GM06990 (cell line): ENCODE measurements at regions not wholly inside any gene's neighbourhood (a gene's known extent, or its start where the extent isn't known, plus 50 kb on each side); places are given as distances from the start of the nearest gene placed in this dataset.
"Not testable (repeated sequence)": the region's sequence is repeated elsewhere in the genome, so short reads cannot be mapped to it uniquely, and the experiment has no call there.

Experiments
- DNase-seq: peaks from one replicate; pipeline ENCODE4 v3.0.0-alpha.2; 2011; ENCODE audit not compliant: insufficient read length; ENCODE audit errors: extremely low read depth
- H3K27me3 ChIP-seq: replicated peaks from 2 replicates; pipeline ENCODE4 v1.6.0; 2011; ENCODE audit warnings: low read length; ENCODE audit not compliant: control insufficient read depth, insufficient read depth
- H3K36me3 ChIP-seq: 2 replicates; pipeline ENCODE4 v1.5.1; 2011; ENCODE audit warnings: low read length; ENCODE audit not compliant: control insufficient read depth, insufficient read depth
- H3K4me3 ChIP-seq: replicated peaks from 2 replicates; pipeline ENCODE4 v1.5.1; 2011; ENCODE audit warnings: low read depth, mild to moderate bottlenecking, control low read depth, low read length
- TF ChIP-seq, protein P1 (sequence below): IDR thresholded peaks from 2 replicates; pipeline ENCODE4 v1.5.1; 2011; ENCODE audit warnings: low read length, control low read depth, mild to moderate bottlenecking, inconsistent platforms; ENCODE audit not compliant: insufficient read depth, poor library complexity, severe bottlenecking

DNA sequence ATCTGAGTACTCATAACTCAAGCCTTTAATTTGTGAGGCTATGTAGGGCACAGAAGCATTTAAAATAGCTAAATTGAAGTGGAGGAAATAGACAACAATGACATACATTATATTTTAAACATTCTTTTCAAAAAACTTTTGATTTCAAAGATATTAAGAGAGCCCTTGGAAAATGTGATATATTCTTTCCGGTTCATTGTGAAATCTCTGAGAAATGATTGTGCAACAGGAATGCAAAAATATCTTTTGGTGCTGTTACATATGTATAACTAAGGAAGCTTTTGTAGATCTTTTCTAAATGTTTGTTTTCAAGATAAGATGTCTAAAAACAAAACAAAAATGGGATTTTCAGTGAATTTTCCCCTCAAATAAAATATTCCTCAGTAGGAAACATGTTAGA is 185.2 kb downstream of the LEPR start:
- Histone ChIP-seq H3K4me3 (no peak overlapping the region), H3K36me3 (no peaks in the 10 kb centered on the region), H3K27me3 (no peaks in the 10 kb centered on the region)
- TF ChIP-seq, protein P1, sequence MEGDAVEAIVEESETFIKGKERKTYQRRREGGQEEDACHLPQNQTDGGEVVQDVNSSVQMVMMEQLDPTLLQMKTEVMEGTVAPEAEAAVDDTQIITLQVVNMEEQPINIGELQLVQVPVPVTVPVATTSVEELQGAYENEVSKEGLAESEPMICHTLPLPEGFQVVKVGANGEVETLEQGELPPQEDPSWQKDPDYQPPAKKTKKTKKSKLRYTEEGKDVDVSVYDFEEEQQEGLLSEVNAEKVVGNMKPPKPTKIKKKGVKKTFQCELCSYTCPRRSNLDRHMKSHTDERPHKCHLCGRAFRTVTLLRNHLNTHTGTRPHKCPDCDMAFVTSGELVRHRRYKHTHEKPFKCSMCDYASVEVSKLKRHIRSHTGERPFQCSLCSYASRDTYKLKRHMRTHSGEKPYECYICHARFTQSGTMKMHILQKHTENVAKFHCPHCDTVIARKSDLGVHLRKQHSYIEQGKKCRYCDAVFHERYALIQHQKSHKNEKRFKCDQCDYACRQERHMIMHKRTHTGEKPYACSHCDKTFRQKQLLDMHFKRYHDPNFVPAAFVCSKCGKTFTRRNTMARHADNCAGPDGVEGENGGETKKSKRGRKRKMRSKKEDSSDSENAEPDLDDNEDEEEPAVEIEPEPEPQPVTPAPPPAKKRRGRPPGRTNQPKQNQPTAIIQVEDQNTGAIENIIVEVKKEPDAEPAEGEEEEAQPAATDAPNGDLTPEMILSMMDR, result no peak
- DNase-seq, result no peak

DNA sequence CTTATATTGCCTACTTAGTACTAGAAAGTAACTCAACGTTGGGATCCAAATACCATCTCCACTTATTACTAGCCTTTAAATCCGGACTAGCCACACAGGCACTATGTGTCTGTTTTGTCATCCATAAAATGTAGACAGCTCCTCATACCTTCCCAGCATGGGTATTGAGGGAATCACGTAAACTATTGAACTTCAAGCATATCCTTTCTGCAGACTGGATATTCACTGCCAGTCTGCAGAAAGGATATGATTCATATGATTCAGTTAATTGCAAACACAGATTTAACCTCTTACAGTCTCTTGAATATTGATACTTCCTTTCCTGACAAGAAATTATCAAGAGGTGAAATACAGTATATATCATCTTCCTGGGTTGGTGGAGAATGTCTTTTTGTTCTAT is 186.0 kb downstream of the LEPR start:
- no peak overlapping the region for H3K4me3 ChIP-seq
- no peak for DNase-seq
- TF ChIP-seq, protein P1, result no peak

DNA sequence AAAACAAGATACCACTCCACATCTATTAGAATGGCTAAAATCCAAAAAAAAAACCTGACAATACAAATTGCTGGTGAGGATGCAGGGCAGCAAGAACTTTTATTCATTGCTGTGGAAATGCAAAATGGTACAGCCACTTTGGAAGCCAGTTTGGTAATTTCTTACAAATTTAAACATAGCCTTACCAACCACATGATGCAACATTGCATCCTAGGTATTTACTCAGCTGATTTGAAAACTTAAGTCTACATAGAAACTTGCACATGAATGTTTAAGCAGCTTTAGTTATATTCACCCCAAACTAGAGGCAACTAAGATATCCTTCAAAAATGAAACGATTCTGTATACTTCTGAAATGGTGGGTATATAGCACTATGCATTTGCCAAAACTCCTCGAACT is 178.8 kb upstream of the PDE4B start:
- H3K27me3 ChIP-seq, result no peaks in the 10 kb centered on the region
- no peaks in the 10 kb centered on the region for H3K36me3 ChIP-seq
- no peak for DNase-seq
- H3K4me3 ChIP-seq, result no peak overlapping the region
- TF ChIP-seq, protein P1, result no peak

More for the DNA sequence above, 186.0 kb downstream of the LEPR start:
- H3K27me3 ChIP-seq, result no peaks in the 10 kb centered on the region
- H3K36me3 ChIP-seq, result no peaks in the 10 kb centered on the region

DNA sequence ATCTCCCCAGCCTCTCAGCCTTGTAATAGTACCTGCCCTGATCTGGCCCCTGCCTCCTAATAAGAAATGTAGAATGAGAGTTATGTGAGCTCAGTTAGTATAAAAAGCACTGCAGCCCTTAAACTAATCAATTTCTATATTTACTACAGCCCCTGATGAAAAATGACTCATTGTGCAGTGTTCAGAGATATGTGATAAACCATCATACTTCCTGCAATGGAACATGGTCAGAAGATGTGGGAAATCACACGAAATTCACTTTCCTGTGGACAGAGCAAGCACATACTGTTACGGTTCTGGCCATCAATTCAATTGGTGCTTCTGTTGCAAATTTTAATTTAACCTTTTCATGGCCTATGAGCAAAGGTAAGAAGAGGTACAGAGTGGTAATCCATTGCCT is 176.8 kb upstream of the PDE4B start:
- Histone ChIP-seq H3K4me3 (no peak overlapping the region), H3K27me3 (no peaks in the 10 kb centered on the region), H3K36me3 (no peaks in the 10 kb centered on the region)
- TF ChIP-seq, protein P1, result no peak
- DNase-seq, result no peak

DNA sequence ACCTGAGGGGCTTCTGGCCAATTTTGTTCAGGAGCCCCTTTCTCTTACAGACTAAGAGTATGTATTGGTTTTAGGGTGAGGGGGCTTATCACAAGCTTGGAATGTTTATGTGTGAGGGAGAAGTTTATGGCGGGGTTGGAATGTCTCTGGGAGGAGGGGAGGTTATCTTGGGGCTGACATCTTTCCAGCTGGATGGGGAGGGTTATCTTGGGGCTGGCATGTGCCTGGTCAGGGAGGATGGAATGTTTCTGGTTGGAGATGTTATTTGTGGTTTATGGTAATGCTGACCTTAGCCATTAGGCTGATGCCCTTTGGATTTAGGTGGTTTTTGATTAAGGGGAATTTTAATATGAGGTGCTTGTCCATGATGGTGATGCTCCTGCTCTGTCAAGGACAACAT is 171.0 kb upstream of the PDE4B start:
- not testable (repeated sequence) for DNase-seq, H3K27me3 ChIP-seq, H3K36me3 ChIP-seq, H3K4me3 ChIP-seq

DNA sequence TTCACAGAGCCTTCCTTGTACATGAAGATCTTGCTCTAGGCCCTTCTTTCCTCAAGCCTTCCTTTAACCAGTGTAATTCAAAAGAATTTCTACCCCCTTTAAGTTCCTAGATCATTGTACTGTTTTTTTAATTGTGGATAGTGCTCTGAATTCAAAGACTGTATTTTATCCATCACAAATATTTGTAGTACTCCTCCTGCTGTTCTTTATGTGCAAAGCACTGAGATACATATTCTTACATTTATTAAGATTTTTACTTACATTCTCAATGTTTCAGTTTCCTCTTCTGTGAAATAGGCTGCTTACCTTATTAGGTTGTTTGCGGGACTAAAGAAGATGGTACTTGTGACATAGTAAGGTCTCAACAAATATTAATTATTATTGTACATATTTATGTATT is 168.8 kb upstream of the PDE4B start:
- H3K36me3 ChIP-seq, result no peaks in the 10 kb centered on the region
- DNase-seq, result no peak
- TF ChIP-seq, protein P1, result no peak
- no peak overlapping the region for H3K4me3 ChIP-seq
- H3K27me3 ChIP-seq, result no peaks in the 10 kb centered on the region

DNA sequence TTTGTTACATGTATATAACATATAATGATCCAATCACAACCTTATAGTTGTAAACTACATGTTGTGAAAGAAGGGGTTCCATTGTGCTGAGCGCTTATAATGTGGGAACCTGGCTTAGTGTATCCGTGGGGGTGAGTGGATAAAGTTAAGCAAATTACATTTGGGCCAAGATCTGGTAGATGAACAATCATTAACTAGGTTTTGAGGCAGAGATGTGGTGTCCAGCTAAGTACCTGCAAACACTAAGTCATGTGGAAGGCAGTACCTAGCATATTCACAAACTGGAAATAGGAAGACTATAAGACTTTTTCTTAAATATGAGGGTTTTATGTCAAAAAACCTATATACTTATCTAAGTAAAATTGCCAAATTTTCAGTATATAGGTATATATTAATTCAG is 167.2 kb upstream of the PDE4B start:
- no peak for DNase-seq
- Histone ChIP-seq H3K36me3 (no peaks in the 10 kb centered on the region), H3K27me3 (no peaks in the 10 kb centered on the region), H3K4me3 (no peak overlapping the region)
- TF ChIP-seq, protein P1, result no peak
